Stimulated activated CD8-positive, alpha-beta memory T cell treated with anti-CD3 and anti-CD28 coated beads, Interleukin-15, amount 100 ng/mL, for 1 hour (primary cell): ENCODE measurements at regions not wholly inside any gene's neighbourhood (a gene's known extent, or its start where the extent isn't known, plus 50 kb on each side); places are given as distances from the start of the nearest gene placed in this dataset.

Experiments
- DNase-seq: peaks from one replicate; pipeline ENCODE4 v3.0.0-alpha.2; 2020; ENCODE audit warnings: low read depth

DNA sequence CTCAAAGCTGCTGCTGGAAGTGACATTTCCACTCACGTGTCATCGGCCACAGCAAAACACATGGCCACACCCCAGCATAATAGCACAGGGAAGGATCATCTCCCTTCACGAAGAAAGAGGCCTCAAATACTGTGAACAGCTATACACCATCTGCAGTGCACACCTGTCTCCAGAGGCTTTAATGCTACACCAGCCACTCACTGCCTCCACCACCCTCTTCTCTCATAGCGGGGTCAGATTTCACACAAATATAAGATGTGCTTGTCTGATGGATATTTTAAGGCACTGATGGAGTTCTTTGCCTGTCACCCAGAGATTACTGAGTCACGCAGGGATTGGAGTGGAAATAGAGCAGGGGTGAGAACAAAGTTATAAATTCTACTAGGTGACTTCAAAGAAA, 374.0 kb downstream of the ZNF516 start:
- DNase-seq, result no peak

GRCh38 chr18:76115580-76115979, 379.5 kb downstream of the ZNF516 start:
- no peak for DNase-seq

GRCh38 chr18:76113101-76113500, 381.9 kb downstream of the ZNF516 start:
- DNase-seq, result no peak

DNA sequence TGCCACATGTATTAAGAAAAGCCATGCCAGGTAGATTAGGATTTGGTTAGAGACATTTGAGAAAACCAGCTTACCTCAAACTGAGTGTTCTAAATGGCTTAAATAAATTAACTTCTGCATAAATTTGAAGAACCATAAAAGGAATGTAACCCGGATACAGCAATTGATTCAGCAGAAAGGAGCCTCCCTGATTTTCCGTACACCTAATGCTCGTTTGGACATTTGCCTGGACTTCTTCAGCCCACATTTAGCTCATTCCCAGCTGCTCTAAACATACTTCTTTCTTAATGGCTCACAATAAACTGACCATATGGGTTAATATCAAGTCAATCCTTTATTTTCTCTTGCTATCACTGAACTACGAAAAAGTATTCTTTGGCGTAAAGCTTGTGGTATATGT, 392.4 kb downstream of the ZNF516 start:
- no peak for DNase-seq

GRCh38 chr18:76102156-76102555, 392.9 kb downstream of the ZNF516 start:
- no peak for DNase-seq

- DNase-seq, result no peak
Measured at GRCh38 chr18:76099931-76100457, 395.0 kb downstream of the ZNF516 start.

- DNase-seq, result no peak
Measured at GRCh38 chr18:76098674-76099411, 396.2 kb downstream of the ZNF516 start.

- no peak for DNase-seq
Measured at GRCh38 chr18:76081536-76081935, 413.5 kb downstream of the ZNF516 start.

DNA sequence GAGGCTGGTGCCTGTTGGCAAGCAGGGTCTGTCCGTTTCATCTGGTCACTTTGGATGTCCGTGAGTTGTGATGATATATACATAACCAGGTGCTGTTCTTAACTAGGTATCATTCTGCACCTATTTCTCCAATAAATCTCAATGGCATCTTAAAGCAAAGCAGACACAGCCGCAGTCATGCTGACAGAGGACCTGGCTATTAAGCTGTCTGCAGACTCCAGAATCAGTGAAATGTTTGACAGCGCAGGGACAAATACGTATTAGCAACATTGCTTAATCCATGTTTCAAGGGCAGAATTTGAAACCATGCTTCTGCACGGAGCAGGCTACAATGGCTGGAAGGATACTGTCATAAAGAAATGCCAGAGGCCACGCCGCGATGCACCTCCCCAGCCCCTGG, 414.6 kb downstream of the ZNF516 start:
- DNase-seq, result no peak

DNA sequence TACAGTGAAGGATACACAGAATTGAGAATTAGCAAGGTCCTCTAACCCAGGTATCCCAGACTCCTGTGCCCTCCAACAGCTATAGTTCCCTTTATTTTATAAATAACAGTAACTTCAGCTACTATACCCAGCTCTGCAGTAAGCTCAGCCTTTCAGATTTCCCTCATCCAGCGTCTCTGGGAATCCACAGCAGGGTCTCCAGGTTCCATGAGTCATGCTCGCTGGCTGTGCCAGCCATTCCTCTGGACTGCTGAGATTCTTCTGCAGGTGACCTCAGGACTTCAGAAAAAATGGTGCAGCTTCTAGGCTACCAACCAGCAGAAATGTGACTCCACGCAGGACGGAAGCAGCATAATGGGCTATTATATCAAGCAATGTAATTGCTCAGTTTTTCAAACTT, 419.3 kb downstream of the ZNF516 start:
- no peak for DNase-seq

DNA sequence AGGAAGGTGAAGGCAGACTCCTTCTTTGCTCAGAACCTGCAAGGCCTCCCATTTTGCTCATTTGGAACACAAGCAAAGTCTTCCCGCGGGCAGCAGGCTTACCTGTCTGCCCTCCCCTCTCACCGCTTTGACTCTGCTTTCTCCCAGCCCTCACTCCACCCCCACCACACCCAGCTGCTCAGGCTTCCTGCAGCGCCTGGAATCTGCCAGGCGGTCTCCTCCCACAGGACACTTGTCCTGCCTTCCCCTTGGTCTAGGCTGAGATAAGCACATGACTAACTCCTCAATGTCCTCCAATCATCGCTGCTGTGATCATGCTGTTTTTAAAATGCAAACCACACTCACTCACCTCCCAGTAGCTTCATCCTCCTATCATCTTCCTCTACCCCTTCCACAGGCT, 430.0 kb downstream of the ZNF516 start:
- DNase-seq, result no peak

- DNase-seq, result no peak
Measured at GRCh38 chr18:76058146-76058545, 436.9 kb downstream of the ZNF516 start.

GRCh38 chr18:76057386-76057785, 437.7 kb downstream of the ZNF516 start:
- DNase-seq, result no peak

DNA sequence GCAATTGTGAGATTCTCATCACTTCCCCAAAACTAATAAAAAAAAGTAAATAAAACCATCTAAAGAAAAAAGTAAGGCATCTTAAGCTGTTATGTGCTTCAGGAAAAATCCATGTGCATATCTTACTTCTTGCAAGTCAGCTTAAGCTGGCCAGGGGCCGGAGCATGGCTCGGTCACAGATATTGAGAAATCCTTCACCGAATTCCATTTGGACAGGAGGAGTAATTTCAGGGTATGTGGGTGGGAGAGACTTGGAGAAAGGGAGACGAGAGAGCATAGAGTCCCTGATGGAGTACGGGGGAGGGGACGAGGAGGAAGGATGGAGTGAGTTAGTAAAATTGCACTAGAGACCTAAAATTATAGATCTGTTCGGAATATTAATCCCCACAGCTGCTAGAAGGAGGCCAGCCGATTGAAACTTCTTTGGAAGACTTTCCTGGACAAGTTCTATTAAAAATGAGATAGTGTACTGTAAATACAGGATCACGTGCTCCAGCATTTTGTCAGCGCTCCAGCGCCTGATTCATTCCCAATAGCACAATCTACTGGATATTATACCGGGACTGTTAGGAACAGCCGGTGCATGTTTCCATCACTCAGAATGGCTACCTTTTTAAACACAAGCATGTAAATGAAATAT, 438.5 kb downstream of the ZNF516 start:
- DNase-seq, result no peak

GRCh38 chr18:76055578-76055977, 439.5 kb downstream of the ZNF516 start:
- DNase-seq, result no peak

GRCh38 chr18:76055025-76055424, 440.0 kb downstream of the ZNF516 start:
- no peak for DNase-seq

DNA sequence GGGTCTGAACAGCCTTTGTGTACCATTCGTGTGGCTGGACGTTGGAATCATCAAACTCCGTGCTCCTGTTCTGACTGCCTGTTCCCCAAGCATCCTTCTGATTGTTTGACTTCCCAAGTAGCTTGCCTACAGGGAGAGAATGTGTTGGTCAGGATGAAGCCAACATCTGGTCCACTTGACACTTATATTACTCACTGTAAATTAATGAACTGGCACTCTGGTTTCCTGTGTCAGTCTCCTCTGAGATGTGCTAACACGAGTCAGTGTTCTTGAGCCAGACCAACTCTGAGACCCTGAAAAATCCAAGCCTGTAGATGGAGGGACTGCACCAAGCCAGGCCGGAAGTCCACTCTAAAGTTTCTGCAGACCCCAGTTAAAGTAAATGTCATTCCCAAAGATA, 440.9 kb downstream of the ZNF516 start:
- DNase-seq, result no peak

- no peak for DNase-seq
Measured at GRCh38 chr18:76053551-76053950, 441.5 kb downstream of the ZNF516 start.

GRCh38 chr18:76052227-76052595, 442.8 kb downstream of the ZNF516 start:
- no peak for DNase-seq

- no peak for DNase-seq
Measured at GRCh38 chr18:76051396-76052226, 443.4 kb downstream of the ZNF516 start.

- no peak for DNase-seq
Measured at GRCh38 chr18:76046221-76046620, 448.8 kb downstream of the ZNF516 start.

DNA sequence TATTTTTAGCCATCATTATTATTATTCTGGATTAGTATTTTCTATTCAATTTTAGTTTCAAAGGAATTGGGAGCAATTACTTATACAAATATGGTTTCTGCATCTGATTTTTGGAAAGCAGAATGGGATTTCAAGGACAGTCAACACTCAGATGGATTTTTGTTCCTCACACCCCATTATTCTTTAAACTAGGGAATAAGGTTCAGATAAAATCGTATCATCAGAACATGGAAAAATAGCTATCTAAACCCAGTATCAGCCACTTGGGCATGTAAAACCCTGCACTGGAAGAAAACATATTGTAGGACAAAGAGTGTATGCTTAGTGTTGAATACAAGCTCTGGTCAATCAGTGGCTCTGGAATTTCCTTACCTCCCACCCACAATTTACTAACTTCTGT, 452.5 kb downstream of the ZNF516 start:
- DNase-seq, result no peak

GRCh38 chr18:76018210-76018609, 476.8 kb downstream of the ZNF516 start:
- no peak for DNase-seq
